ENCODE measurements at regions not wholly inside any gene's neighbourhood (a gene's known extent, or its start where the extent isn't known, plus 50 kb on each side); places are given as distances from the start of the nearest gene placed in this dataset.
"Not testable (repeated sequence)": the region's sequence is repeated elsewhere in the genome, so short reads cannot be mapped to it uniquely, and the experiment has no call there.

GRCh38 chr4:134078230-134078914, 123.2 kb downstream of the PABPC4L start:
- no peak for TF ChIP-seq CTCF (IDR thresholded peaks at IDR 0.05; ENCODE audit: low read depth, low read length)
- no peaks in the 10 kb centered on the region for H3K36me3 ChIP-seq
- DNase-seq: no peak
- no peak overlapping the region for H3K4me3 ChIP-seq (ENCODE audit: low read depth, low read length)
- H3K4me1 ChIP-seq: no peaks in the 10 kb centered on the region; the same call in 1 of the 2 replicates
- no peaks in the 10 kb centered on the region for H3K9me3 ChIP-seq
- no peaks in the 10 kb centered on the region for H3K27me3 ChIP-seq

- Histone ChIP-seq H3K36me3 (no peaks in the 10 kb centered on the region), H3K4me3 (ENCODE audit: low read depth, low read length) (no peak overlapping the region), H3K9me3 (no peaks in the 10 kb centered on the region), H3K4me1 (no peaks in the 10 kb centered on the region; the same call in 1 of the 2 replicates), H3K27me3 (no peaks in the 10 kb centered on the region)
- no peak for DNase-seq
- TF ChIP-seq CTCF (IDR thresholded peaks at IDR 0.05; ENCODE audit: low read depth, low read length): no peak
These were observed 127.9 kb downstream of the PABPC4L start for GRCh38 chr4:134073711-134074110.

- Histone ChIP-seq H3K36me3 (no peaks in the 10 kb centered on the region), H3K9me3 (no peaks in the 10 kb centered on the region), H3K27me3 (no peaks in the 10 kb centered on the region), H3K4me1 (no peaks in the 10 kb centered on the region), H3K4me3 (ENCODE audit: low read depth, low read length) (no peak overlapping the region)
- TF ChIP-seq CTCF (IDR thresholded peaks at IDR 0.05; ENCODE audit: low read depth, low read length): no peak
- no peak for DNase-seq
These were observed 129.5 kb downstream of the PABPC4L start for GRCh38 chr4:134072137-134072536.

- Histone ChIP-seq H3K4me1 (no peaks in the 10 kb centered on the region), H3K9me3 (no peaks in the 10 kb centered on the region), H3K36me3 (no peaks in the 10 kb centered on the region), H3K27me3 (no peaks in the 10 kb centered on the region), H3K4me3 (ENCODE audit: low read depth, low read length) (no peak overlapping the region)
- DNase-seq: no peak
- no peak for TF ChIP-seq CTCF (IDR thresholded peaks at IDR 0.05; ENCODE audit: low read depth, low read length)
These were observed 131.4 kb downstream of the PABPC4L start for GRCh38 chr4:134070174-134070573.

- TF ChIP-seq CTCF (IDR thresholded peaks at IDR 0.05; ENCODE audit: low read depth, low read length): no peak
- H3K9me3 ChIP-seq: no peaks in the 10 kb centered on the region
- DNase-seq: no peak
- H3K4me1 ChIP-seq: no peaks in the 10 kb centered on the region
- no peak overlapping the region for H3K4me3 ChIP-seq (ENCODE audit: low read depth, low read length)
- H3K27me3 ChIP-seq: no peaks in the 10 kb centered on the region
- no peaks in the 10 kb centered on the region for H3K36me3 ChIP-seq
These were observed 144.2 kb downstream of the PABPC4L start for GRCh38 chr4:134057356-134057755.

GRCh38 chr4:134046221-134046620, 155.4 kb downstream of the PABPC4L start:
- H3K36me3 ChIP-seq; DNase-seq; H3K4me1 ChIP-seq; H3K9me3 ChIP-seq; H3K4me3 ChIP-seq (ENCODE audit: low read depth, low read length); H3K27me3 ChIP-seq: not testable (repeated sequence)

Measured in BE2C (cell line).